NCI-H2227 treated with DMSO at 0.1 percent for 48 hours (cell line): ENCODE measurements at regions not wholly inside any gene's neighbourhood (a gene's known extent, or its start where the extent isn't known, plus 50 kb on each side); places are given as distances from the start of the nearest gene placed in this dataset.
"Not testable (repeated sequence)": the region's sequence is repeated elsewhere in the genome, so short reads cannot be mapped to it uniquely, and the experiment has no call there.

ENCODE experiments used
- DNase-seq: peaks from one replicate; lab custom pipeline; 2025; lab: John Stamatoyannopoulos, UW

- peak; percentile 82 for DNase-seq
Observed at GRCh38 chr1:233722212-233722979, 108.5 kb downstream of the KCNK1 start.

DNA sequence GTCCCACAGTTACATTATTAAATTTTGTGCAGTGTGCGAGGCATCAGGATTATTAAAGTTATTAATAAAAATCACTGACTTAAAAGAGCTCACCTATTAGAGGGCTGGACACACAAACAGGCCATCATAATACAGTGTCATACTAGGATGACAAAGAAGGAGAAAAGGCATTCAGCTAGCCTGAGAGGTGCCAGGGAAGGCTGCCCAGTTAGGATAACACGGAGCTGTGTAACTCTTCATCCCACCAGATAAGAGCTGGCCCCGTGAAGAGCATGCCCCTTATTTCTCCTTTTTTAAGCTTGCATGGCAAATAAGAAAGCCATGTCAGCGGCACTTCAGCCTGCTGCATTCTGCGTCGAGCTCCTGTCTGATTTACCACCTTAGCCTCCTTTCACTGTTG lies 109.5 kb downstream of the KCNK1 start:
- no peak for DNase-seq

- not testable (repeated sequence) for DNase-seq
Observed at GRCh38 chr1:233724131-233724631, 110.3 kb downstream of the KCNK1 start.

DNA sequence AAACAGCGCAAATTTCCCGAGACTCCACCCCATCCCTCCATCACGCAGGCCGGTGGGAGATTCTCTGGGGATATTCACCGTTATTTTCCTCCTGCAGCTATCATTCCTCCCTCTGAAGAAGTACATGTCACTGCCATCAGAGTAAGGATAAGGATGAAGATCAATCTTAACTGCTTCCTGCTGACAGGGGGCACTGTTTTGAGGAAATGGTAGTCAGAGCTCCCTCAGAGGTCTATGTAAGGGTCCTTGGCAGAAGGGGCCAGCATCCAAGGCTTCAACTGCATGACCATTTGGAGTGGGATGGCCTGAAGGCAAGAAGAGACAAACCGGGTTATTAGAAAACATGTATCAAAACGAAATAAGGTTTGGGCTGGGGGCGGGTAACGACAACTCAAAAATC lies 111.5 kb downstream of the KCNK1 start:
- DNase-seq, result no peak

- no peak for DNase-seq
Observed at GRCh38 chr1:233728721-233729120, 114.8 kb downstream of the KCNK1 start.

GRCh38 chr1:233730380-233730779 lies 116.5 kb downstream of the KCNK1 start:
- DNase-seq, result no peak

DNA sequence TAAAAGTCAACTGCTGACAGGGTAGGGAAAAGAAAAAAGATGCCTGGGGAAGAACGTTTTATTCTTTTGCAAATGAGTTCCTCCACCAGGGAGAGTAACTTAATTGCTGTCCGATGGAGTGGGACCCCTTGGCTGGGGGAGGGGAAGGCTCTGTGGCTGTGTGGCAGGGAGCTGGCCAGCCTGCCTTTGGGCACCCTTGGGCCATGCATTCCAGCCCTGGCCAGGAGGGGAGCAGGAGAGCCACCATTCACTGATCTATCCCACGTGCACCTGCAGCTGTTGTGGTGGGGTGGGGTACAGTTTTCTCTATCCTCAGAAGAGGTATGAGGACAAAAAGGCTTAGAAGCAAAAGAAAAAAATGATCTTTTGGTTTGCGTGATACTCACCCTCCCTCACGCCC lies 116.9 kb downstream of the KCNK1 start:
- DNase-seq, result no peak

DNA sequence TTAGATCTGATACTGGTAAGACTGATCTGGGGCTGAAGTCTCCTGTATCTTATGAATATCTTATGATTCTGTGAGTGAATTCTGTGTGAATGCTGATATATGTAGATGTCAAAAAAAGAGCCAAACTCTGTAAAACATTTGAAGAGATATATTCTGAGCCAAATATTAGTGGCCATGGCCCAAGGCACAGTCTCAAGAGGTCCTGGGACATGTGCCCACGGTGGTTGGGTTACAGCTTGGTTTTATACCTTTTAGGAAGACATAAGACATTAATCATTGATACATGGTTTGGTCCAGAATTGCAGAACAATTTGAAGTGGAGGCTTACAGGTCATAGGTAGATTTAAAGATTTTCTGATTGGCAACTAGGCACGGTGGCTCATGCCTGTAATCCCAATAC lies 118.3 kb downstream of the KCNK1 start:
- no peak for DNase-seq

DNA sequence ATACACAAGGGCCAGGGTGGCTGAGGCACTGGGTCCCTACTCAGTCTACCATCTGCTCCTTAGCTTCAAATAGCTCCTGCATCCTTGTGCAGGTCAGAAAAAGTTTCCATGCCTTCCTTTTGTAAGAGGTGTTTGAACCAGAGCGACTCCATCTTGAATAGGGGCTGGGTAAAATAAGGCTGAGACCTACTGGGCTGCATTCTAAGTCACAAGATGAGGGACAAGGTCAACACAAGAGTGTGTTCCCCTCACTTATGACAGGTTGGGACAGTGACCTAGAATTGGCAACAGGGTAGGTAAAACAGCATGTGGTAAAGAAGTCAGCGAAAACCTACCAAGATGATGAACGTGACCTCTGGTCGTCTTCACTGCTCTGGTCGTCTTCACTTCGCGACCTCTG lies 120.5 kb downstream of the KCNK1 start:
- no peak for DNase-seq

DNA sequence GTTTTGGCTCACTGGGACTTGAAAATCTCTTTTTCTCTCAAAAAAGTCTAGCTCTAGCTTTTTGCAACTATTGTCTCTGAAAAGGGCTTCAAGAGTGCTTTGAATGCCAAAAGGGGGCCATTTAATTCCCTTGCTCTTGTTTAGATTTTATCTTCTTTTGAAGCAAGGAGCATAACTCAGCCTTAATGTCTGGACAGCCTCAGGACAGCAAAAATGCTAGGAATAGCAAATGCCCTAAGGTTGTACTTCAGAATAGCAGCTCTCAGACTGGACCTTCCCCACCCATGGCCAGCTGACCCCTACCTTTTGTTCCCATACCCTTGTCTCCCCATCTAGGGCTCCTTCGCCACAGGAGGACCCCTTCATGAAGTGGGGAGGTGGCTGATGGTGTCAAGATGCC lies 121.4 kb downstream of the KCNK1 start:
- no peak for DNase-seq

DNA sequence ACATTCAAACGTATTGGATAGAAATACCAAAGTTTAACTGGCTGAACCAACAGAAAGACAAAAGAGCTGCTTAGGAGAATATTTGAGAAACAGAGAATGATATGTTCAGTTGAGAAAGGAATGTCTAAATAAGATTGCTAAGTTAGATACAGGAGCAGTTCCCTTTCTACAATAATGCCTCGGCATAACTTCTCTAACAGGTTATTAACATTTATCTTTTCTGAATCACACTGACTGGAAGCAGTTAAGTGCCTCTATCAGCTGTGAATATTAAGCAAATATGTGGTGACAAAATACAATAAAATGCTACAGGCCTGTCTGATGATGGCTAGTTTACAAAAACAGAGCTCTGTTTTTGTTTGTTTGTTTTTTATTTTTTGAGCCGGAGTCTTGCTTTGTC lies 121.9 kb downstream of the KCNK1 start:
- no peak for DNase-seq

- DNase-seq, result no peak
Observed at GRCh38 chr1:233737341-233737740, 123.4 kb downstream of the KCNK1 start.

- DNase-seq, result no peak
Observed at GRCh38 chr1:233738396-233738795, 124.5 kb downstream of the KCNK1 start.

DNA sequence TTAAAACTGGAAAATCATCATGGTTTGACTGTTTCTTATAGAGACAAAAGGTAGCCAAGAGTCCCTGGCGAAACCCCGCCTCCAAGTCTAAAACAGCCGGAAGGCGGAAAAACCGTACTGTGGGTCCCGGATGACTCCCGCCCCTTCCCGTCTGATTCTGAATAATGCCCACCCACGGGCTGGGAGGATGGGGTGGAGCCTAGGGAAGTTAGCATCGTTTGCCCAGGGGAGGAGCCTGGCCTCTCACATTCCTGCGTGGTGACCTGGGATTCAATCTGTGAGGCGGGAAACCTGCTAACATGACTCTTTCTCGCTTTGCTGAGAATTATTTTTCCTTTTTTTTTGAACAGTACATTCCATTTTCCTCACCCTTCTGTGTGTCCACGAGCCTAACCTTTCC lies 124.9 kb downstream of the KCNK1 start:
- no peak for DNase-seq

GRCh38 chr1:233744779-233745513 lies 131.0 kb downstream of the KCNK1 start:
- no peak for DNase-seq

DNA sequence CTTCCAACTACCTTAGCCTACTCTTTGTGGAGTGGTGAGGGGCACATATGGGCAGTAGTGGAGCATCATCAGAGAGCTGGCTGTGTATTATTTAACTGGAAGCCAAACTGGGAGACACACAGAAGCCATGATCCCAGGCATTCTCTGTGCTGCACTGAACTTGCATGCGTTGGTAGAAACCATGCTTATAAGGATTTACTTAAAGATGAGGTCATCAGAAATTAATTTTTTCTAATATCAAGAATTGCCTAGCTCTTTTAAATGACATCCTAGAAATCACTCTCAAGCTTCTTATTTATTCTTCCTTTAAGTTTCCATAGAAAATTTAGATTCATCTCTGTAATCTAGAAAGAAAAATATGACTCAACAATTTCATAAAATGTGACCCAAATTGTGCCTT lies 136.2 kb downstream of the KCNK1 start:
- no peak for DNase-seq

DNA sequence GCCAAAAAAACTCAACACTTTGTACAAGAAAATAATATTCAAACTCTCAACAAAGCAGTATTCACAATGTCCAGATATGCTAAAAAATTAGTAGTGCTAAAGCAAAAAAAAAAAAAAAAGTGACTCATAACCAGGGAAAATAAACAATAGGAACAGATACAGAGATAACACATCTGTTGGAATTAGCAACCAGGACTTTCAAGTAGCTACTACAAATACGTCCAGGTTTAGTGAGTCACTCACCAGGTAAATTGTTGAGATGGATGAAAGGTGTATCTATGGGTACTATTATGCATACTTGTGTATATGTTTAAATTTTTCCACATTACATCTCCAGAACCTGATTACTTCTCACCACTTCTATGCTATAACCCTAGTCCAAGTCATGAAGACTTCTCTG lies 144.8 kb upstream of the SLC35F3 start:
- no peak for DNase-seq

GRCh38 chr1:233764304-233764703 lies 140.2 kb upstream of the SLC35F3 start:
- not testable (repeated sequence) for DNase-seq

- no peak for DNase-seq
Observed at GRCh38 chr1:233777566-233777965, 126.9 kb upstream of the SLC35F3 start.

GRCh38 chr1:233780049-233780448 lies 124.4 kb upstream of the SLC35F3 start:
- DNase-seq, result no peak

DNA sequence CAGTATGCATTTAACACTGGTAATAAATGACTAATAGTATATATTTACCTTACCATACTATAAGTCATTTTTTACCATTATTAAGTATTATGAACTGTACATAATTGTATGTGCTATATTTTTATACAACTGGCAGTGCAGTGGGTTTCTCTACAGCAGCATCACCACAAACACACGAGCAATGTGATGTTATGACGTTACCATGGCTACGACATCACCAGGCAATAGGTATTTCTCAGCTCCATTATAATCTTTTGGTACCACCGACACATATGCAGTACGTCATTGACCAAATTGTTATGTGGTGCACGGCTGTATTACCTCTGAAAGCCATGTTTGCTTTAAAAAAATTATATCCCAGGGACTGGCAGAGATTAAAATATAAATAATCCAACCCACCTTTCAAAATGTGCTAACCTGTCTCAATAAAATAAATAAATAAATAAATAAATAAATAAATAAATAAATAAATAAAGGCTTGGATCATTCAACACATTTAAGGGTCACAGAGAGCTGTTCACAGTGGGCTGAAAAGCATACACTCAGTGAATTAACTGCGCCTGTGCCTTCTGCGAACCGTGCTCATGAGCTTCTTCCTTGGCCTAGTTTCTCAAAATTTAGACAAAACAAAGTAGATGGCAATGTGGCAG lies 121.4 kb upstream of the SLC35F3 start:
- DNase-seq, result no peak

DNA sequence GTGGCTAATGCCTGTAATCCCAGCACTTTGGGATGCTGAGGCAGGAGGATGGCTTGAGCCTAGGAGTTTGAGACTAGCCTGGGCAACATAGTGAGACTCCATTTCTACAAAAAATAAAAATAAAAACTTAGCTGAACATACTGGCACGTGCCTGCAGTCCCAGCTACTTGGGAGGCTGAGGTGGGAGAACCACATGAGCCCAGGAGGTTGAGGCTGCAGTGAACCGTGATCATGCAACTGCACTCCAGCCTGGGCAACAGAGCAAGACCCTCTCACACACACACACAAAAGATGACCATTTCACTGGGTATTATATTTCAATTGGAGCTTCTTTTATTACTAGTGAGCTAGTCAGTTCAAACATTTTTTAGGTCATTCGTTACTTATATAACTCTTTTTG lies 116.9 kb upstream of the SLC35F3 start:
- DNase-seq, result no peak

GRCh38 chr1:233788687-233789086 lies 115.8 kb upstream of the SLC35F3 start:
- DNase-seq, result no peak
